Ammon's horn (tissue), 1 donor: ENCODE measurements at regions not wholly inside any gene's neighbourhood (a gene's known extent, or its start where the extent isn't known, plus 50 kb on each side); places are given as distances from the start of the nearest gene placed in this dataset.
"Not testable (repeated sequence)": the region's sequence is repeated elsewhere in the genome, so short reads cannot be mapped to it uniquely, and the experiment has no call there.

Experiments used
- DNase-seq: peaks from one replicate; pipeline ENCODE4 v3.0.0-alpha.2; 2016; ENCODE audit warnings: low spot score

GRCh38 chr5:6321078-6321477, 57.3 kb downstream of the MED10 start:
- no peak for DNase-seq

GRCh38 chr5:6319116-6319515, 59.2 kb downstream of the MED10 start:
- no peak for DNase-seq

GRCh38 chr5:6317116-6317798, 61.1 kb downstream of the MED10 start:
- DNase-seq = no peak

GRCh38 chr5:6315580-6315979, 62.8 kb downstream of the MED10 start:
- DNase-seq = no peak

- DNase-seq = no peak
These were observed 66.5 kb downstream of the MED10 start for GRCh38 chr5:6311568-6312501.

GRCh38 chr5:6309949-6310348, 68.4 kb downstream of the MED10 start:
- DNase-seq = no peak

- DNase-seq = no peak
These were observed 69.7 kb downstream of the MED10 start for GRCh38 chr5:6308683-6309082.

- DNase-seq = no peak
These were observed 71.0 kb downstream of the MED10 start for GRCh38 chr5:6307304-6307703.

GRCh38 chr5:6305853-6306252, 72.5 kb downstream of the MED10 start:
- no peak for DNase-seq

- DNase-seq = no peak
These were observed 75.7 kb downstream of the MED10 start for GRCh38 chr5:6302684-6303083.

GRCh38 chr5:6302075-6302474, 76.3 kb downstream of the MED10 start:
- DNase-seq = no peak

GRCh38 chr5:6296524-6296923, 81.8 kb downstream of the MED10 start:
- DNase-seq = no peak

GRCh38 chr5:6291961-6292360, 86.4 kb downstream of the MED10 start:
- DNase-seq = no peak

- no peak for DNase-seq
These were observed 89.1 kb downstream of the MED10 start for GRCh38 chr5:6289239-6289638.

GRCh38 chr5:6287176-6287575, 91.2 kb downstream of the MED10 start:
- DNase-seq = no peak

- no peak for DNase-seq
These were observed 91.9 kb downstream of the MED10 start for GRCh38 chr5:6286404-6286803.

- DNase-seq = not testable (repeated sequence)
These were observed 93.9 kb downstream of the MED10 start for GRCh38 chr5:6284491-6284890.

- no peak for DNase-seq
These were observed 96.0 kb downstream of the MED10 start for GRCh38 chr5:6282352-6282751.

GRCh38 chr5:6281818-6282217, 96.5 kb downstream of the MED10 start:
- DNase-seq = no peak

GRCh38 chr5:6280425-6281100, 97.8 kb downstream of the MED10 start:
- DNase-seq = no peak

GRCh38 chr5:6279607-6280006, 98.7 kb downstream of the MED10 start:
- peak; percentile 84 for DNase-seq

GRCh38 chr5:6274846-6275543, 103.4 kb downstream of the MED10 start:
- DNase-seq = no peak
